ENCODE measurements at regions not wholly inside any gene's neighbourhood (a gene's known extent, or its start where the extent isn't known, plus 50 kb on each side); places are given as distances from the start of the nearest gene placed in this dataset.

GRCh38 chr20:39871013-39871412, 818.0 kb downstream of the MAFB start:
- no peak for DNase-seq (ENCODE audit: low read depth)

- no peak for DNase-seq (ENCODE audit: low read depth)
Observed at GRCh38 chr20:39865446-39865845, 823.6 kb downstream of the MAFB start.

DNA sequence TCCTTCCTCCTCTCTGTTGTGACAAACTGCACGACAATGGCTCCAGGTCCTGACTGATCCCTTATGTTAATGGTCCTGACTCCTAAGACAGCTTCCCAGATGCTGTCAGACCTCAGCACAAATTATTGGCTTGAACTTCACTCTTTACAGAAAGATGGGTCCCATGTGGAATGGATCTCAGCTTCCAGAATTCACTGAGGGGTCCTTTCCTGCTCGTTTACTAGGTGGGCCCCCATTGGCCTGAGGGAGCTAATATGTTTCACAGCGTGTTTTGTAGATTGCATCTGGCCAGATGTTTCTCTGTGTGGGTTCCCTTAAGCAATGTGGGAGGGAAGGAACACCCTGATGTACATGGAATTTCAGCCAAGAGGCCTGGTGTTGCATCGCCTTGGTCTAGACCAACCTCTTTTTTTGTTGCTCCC, 826.6 kb downstream of the MAFB start:
- no peak for DNase-seq (ENCODE audit: low read depth)

DNA sequence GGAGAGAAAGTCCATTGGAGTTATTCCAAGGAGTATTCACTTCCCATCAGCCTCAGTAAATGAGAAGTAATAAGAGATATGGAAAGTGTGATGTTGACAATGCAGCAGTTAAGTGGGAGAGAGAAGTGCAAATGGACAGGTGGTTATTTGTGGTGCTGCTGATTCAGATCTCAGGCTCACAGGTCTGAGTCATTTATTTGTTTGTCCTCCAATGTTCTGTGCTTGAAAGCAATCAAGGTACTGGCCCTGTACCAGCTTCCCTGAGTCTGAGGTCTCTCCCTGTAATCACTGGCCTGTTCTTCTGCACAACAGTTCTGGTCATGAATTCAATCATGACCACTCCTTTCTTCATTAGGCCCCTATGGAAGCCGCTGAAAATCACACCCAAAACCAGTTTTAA, 827.7 kb downstream of the MAFB start:
- no peak for DNase-seq (ENCODE audit: low read depth)

GRCh38 chr20:39857835-39858234, 831.2 kb downstream of the MAFB start:
- DNase-seq (ENCODE audit: low read depth), result no peak

GRCh38 chr20:39857187-39857586, 831.8 kb downstream of the MAFB start:
- DNase-seq (ENCODE audit: low read depth), result no peak

DNA sequence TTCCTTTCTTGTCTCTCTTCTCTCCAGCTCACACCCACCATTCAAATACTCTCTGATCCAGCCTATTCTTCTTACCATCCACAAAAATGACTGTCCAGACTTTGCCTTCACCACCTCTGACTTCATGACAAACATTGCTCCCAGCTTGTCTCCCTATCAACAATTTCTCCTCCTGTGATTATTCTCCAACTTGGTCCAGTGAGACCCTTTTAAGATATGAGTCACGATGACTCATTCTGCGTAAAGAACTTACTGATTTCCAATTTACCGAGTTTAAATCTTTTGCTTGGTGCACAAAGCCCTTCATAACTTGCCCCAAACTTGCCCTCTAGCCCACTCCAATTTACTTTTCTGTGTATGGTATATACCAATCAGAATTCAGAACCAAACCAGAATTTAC, 833.2 kb downstream of the MAFB start:
- no peak for DNase-seq (ENCODE audit: low read depth)

- DNase-seq (ENCODE audit: low read depth), result no peak
Observed at GRCh38 chr20:39855056-39855455, 834.0 kb downstream of the MAFB start.

DNA sequence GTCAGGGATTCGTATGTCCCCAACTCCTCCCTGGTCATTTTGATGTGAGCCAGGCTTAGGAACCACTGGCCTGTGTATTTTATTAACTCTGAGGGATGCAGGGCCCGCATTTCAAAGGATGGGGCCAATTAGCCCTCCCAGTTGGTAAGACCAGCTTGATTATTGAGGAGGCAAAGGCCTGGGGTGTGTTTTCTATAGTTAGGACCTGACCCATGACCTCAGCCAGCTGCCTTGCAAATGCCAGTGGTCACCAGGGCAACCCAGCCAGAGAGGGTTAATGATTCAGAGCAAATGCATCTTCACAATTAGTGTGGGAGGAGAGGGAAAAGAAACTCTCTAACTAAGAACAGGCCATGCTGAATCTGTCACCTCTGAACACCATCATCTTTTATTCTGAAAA, 835.4 kb downstream of the MAFB start:
- DNase-seq (ENCODE audit: low read depth), result peak; percentile 55

DNA sequence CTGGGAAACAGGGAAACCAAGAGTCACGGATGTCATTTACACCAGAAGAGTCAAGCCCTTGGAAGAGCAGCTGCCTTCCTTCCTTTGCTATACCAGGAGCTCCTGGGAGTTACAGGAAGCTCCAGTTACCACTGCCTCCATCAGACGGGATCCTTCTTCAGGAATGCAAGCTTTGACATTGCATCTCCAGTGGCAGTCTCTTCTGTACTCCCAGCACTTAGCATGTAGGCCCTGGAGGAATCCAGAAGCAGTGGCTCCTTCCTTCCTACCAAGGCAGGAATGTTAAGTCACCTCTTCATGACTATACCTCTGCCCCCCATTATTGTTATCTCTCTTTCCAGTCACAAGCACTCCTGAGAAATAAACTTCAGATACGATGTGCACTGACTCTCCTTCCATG, 836.0 kb downstream of the MAFB start:
- DNase-seq (ENCODE audit: low read depth), result no peak

DNA sequence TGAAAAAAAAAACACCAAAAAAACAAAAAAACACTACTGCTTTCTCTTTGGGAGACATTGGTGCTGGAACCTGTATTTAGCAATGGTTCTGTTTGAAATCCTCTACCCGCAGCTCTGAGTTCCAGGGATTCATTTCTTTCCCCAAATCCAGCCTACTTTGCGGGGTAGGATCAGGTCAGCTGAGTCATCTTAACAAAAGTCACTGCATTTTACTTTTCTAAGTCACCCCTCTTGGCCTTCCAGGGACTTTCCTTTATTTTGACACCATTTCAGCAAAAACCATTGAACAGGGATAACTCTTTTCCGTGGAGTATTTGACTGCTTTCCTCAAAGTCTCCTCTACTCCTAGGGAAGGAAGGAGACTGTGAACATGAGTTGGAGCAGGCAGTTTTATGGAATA, 837.6 kb downstream of the MAFB start:
- no peak for DNase-seq (ENCODE audit: low read depth)

GRCh38 chr20:39850821-39851330, 838.2 kb downstream of the MAFB start:
- no peak for DNase-seq (ENCODE audit: low read depth)

- DNase-seq (ENCODE audit: low read depth), result no peak
Observed at GRCh38 chr20:39850246-39850645, 838.8 kb downstream of the MAFB start.

DNA sequence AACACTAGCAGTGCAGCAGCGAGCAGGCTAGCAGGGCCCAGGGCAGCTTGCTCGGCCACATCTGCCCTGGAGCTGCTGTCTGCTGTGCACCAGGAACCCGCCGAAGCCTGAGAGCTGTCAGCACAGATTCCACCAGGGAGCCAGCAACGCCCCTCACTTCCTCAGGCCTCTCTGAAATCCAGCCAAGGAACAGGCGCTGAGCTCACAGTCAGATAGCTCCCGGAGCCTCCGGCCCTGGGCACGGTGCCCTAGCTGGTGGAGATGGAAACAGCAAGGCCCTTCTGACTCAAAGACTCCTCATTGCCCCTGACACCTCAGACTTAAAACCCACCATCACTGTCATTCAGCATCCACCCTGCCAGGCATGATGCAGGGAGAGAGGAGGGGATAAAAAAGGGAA, 839.4 kb downstream of the MAFB start:
- peak; percentile 58 for DNase-seq (ENCODE audit: low read depth)

DNA sequence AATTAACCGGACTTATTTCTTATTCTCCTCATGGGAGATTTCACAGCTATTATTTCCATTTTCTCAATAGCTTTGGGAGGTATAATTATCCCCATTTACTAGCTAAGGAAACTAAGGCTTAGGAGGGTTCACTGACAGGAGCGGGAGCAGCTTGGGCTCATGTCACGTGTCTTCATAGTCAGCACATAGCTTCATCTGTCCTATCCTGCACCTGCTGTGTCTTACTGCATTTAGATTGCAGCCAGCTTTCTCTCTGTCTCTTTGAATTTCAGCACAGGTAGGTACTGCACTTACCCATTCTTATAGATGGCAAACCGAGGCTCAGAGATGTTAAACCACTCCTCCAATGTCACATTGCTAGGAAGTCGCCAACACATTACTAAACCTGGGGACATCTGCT, 839.9 kb downstream of the MAFB start:
- DNase-seq (ENCODE audit: low read depth), result no peak

DNA sequence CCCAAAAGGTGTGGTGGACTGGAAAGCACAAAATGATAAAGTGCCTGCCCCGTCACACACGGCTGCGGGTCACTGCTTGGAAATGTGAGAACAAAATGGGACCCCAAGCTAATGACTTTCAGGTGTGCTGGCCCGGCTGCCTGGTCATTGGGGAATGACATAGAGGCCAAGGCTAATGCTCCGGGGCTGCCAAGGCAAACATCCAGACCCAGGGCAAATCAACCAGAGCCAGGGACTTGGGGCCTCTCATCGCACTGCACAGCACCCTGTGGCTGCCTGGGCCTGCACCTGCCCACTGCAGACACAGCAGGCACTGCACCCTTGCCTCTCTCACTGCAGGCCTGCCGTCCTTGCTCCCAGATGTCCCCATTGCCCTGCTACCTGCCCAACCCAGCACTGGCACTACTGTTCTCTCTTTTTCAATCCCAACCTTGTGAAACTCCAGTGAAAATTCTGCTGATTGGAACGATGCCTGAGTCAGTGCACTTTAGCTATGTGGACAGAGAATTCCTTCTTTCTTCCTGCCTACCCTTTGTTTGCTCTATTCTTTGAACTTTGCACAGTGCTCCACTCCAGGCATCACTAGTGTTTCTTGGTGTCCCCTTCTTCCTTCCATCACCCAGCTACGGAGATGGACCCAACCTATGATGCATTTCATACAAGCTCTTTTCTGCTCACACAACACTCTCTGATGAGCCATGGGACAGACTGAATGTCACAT, 849.5 kb downstream of the MAFB start:
- no peak for DNase-seq (ENCODE audit: low read depth)

DNA sequence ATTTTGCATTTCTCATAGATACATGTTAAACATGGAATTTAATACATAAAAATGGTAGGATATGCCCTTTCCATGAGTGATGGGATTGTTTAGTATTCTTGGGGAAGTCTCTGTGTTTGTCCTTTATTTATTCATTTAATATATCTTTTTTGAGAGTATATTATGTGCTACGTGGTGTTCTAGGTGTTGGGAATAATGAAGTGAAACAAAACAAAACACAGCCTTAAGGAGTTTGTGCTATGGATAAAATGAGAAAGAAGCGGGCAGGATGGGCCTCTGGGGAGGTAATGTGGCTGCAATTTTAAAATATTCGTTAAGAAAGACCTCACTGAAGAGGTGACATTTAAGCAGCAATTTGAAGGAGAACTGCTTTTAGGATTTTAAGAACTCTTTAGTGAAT, 851.5 kb downstream of the MAFB start:
- no peak for DNase-seq (ENCODE audit: low read depth)

DNA sequence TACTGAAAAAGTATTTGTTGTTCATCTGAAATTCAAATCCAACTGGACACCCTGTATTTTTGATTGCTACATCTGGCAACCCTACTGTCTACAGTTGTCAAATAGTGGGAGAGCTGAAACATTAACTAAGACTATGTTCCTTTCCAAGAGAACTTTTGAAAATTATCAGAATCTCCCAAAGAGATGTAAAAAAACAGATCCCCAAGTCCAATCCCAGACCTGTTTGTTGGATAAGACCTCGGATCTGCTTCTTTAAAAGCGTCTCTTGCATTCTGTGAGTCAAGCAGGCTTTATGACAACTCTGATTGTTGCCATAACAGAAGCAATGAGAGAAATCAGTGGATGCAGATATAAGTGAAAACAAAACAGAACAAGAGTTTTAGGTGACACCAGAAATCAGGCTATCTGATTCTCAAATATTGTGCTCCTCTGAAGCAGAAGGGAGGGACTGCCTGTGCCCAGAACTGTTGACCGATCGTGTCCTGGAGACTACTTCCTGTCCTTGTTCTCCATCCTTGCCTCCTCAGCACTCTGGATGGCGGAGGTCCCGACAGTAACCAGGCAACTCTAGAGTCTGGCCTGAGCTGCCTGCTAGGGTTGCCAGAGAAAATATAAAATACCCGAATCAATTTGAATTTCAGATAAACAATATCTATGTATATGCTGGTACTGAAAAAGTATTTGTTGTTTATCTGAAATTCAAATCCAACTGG, 853.8 kb downstream of the MAFB start:
- DNase-seq (ENCODE audit: low read depth), result no peak

DNA sequence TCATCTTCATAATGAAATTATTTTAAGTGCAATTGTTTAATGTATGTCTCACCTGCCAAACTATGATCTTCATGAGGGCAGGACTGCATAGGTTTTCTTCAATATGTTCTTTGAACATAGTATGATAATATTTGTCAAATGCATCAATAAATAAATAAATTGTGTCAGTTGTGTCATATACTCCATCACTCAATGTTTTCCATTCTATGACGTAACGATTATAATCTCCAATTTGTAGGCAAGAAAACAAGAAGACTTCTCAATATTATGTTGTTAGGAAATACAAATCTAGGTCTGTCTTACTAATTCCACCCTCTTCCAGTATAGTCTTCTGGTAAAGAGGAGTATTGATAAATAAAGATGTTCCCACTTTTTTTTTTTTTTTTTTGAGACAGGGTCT, 858.1 kb downstream of the MAFB start:
- no peak for DNase-seq (ENCODE audit: low read depth)

GRCh38 chr20:39829661-39830060, 859.4 kb downstream of the MAFB start:
- no peak for DNase-seq (ENCODE audit: low read depth)

DNA sequence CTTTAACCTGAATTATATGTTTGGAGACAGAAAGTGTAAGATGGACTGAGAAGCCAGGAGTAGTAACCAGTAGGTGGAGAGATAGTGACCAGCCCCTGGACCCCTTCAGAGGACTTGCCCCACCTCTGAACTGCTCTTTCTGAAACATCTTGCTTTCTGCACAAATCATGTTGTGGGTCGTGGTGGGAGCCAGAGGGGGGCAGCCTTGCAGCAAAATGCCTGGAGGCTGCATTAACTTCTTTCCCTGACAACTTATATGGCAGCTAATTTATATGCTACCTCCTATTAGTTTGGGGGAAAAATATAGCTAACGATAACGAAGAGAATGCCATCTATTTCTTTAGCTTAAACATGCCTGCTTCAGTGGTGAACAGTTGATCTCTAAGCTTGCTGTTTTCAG, 859.8 kb downstream of the MAFB start:
- DNase-seq (ENCODE audit: low read depth), result no peak

DNA sequence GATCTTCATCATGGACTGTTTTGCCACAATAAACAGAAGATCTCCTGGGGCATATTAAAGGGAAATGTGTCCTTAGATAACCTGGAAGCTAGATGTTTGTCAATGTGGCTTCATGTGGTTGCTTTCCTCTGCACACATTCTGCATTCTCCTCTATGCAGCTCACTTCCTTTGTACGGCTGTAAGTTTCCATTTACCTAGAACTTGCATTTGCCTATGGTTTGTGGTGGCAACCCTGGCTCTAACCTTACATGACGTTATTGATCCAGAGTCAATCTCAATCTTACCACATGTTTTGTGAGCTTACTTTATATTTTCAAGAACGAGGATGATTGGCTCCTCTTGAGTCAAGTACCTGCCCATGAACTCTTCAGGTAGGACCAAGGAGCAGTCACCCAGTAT, 863.1 kb downstream of the MAFB start:
- peak; percentile 41 for DNase-seq (ENCODE audit: low read depth)

DNA sequence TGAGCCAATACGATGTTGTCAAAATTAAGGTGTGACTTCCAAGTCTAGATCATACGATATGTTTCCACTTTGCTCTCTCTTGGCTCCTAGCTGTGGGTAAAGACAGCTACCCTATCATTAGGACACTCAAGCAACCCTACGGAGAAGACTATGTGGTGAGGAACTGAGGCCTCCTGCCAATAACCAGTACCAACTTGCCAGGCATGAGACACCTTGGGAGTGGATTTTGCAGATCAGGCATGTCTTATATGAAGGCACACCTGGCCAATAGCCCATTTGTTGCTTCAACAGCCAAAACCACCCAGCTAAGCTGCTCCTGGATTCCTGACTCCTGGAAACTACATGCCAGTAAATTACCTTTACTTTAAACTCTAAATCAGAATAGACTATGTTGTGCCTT, 863.4 kb downstream of the DHX35 start:
- no peak for DNase-seq (ENCODE audit: low read depth)

GRCh38 chr20:39823224-39823623, 861.1 kb downstream of the DHX35 start:
- peak; percentile 78 for DNase-seq (ENCODE audit: low read depth)
